NCI-H1694 (cell line): ENCODE measurements at regions not wholly inside any gene's neighbourhood (a gene's known extent, or its start where the extent isn't known, plus 50 kb on each side); places are given as distances from the start of the nearest gene placed in this dataset.

ENCODE experiments used
- DNase-seq: peaks from one replicate; lab custom pipeline; 2025; lab: John Stamatoyannopoulos, UW

DNA sequence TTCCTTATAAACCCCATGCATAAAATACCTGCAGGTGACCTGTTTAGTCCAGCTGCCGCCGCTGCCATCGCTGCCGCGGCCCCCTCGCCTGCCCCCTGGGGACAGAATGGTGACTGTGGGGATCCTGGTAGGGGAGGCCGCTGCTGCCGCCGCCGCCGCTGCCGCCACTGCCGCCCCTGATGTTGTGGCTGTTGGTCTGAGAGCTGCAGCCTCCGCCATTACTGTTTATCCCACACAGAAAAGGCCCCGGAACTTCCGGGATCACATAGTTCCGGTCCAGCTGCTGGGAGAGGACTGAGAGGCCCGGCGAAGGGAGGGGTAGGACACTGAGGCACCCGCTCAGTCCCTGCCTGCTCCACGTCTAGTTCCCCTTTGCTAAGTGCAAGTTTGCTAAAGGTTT, 244.9 kb downstream of the C12orf50 start:
- DNase-seq = no peak

DNA sequence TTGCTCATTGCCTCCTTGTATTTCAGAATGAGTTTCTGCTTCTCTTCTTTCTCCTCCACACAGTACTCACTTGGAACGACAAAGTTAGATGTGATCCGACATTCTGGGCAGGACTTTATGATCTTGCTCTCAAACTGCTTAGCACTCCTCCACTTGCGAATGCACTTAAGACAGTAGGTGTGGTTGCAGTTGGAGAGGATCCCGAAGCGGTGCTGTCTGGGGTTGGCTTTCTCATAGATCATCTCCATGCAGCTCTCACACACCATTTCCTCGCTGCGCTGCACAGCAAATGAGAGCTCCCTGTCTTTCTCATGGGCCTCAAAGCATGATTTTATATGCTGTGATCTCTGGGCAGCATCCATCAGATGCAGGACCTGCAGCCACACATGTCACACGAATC, 245.7 kb downstream of the C12orf50 start:
- DNase-seq = no peak

DNA sequence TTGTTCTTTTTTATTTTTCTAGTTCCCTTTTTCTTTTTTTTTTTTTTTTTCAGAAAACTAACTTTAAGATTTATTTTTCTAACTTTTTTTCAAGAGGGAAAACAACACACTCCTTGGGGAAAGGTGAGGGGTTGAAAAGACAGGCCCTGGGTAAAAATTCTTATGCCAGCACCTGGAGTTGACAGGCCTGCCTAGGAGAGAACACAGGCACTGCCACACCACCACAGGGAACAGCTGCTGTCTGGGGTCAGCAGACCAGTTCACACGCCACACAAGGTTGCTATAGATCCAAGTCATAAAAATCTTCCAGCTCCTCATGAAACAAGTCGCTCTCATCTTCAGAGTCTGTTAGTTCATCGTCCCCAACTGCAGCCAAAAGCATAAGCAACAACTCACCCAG, 246.4 kb downstream of the C12orf50 start:
- DNase-seq = no peak

DNA sequence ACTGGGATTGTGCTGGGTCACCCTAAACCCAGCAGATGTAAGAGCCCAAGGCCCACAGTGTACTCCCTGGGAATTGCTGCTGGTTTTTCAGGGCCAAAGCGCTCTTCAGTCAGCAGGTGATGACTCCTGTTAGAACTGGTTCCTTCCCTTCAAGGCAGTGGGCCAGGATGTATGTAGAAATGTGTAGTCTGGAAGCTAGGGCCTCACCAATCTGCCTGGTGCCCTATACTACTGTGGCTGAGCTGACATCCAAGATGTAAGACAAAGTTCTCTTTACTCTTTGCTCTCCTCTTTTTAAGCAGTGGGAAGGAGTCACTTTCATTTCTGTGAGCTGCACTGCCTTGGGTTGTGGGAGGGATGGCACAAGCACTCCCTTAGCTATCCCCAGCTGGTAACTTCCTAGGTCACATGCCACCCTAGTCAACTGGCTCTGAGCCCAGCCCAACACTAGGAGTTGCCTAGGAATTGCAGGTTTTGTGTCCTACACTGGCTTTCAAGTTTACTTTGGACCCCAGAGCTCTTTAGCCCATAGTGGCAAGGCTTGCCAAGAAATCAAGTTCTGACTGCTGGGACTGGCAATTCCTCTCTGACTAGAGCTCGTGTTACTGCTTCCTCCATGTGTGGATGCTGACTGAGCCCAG, 249.2 kb downstream of the C12orf50 start:
- DNase-seq = no peak

DNA sequence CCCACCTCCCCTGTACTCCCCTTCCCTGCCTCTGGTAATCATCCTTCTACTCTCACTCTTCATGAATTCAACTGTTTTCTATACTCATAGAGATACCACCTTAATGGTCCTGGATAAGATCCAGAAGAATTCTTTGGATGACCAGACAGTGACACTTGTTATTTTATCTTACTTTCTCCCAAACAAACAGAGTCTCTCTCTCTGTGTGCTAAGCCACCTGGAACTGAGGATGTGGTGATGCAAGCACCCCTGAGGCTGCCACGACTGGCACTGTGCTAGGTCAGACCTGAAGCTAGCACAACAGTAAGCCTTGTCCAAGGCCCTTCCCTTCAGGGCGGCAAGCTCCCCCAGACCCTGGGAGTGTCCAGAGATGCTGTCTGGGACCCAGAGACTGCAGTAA, 250.2 kb downstream of the C12orf50 start:
- DNase-seq = no peak

DNA sequence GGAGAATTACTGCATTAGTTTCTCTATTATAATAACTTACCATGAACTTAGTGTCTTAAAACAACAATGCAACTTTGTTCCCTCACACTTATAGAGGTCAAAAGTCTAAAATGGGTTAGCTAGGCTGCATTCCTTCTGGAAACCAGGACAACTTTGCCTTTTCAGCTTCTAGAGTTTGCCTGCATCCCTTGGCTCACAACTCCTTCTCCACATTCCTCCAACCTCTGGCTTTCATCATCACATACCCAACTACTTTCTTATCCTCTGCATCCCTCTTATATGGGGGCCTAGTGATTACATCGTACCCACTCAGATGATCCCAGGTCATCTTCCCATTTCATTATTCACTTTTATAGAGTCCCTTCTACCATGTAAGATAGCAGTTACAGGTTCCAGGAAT, 251.1 kb downstream of the C12orf50 start:
- no peak for DNase-seq

DNA sequence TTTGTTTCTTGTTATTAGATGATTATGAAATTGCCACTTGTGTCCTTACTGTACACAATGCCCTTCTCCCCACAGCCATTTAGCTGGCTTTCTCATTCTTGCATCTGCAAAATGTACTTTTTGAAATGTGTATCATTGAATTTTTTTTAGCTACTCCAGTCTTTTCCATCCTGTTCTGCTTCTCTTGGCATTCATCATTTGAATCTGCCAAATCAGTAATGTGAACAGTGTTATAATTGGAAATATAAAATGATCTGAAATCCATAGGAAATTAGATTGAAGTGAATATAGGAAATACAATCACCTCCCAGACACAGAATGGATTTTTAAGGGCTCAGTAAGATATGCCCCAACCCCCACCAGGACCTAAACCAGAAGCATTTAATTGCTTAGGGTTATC, 253.4 kb downstream of the C12orf50 start:
- no peak for DNase-seq

DNA sequence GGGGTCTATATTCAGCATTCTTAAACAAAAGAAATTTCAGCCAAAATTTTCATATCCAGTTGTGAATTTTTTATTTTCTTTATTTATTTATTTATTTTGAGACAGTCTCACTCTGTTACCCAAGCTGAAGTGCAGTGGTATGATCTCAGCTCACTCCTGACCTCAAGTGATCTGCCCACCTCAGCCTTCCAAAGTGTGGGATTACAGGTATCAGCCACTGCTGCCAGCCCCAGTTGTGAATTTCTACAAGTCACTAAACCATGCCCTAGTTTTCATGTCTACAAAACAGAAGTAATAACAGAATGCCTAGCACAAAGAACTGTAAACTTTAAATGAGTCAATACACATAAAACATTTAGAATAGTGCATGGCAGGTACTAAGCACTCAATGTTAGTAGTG, 254.2 kb downstream of the C12orf50 start:
- no peak for DNase-seq

DNA sequence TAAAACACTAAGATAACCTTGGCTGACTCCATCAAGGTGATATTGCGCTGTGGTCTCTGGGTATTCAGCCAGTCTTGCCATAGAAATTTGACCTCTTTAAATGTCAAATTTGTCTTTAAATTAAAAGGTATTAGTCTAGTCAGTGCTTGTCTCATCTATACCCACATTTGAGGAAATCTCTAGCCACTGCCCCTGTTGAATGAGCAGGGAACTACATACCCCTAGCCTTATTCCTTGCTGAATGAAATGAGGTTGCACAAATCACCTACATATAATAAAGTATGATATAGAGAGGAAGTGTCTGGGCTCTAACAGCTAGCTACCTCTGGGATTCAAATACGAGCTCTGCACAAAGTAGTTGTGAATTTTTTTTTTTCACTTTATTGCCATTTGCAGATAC, 256.8 kb downstream of the C12orf50 start:
- no peak for DNase-seq

DNA sequence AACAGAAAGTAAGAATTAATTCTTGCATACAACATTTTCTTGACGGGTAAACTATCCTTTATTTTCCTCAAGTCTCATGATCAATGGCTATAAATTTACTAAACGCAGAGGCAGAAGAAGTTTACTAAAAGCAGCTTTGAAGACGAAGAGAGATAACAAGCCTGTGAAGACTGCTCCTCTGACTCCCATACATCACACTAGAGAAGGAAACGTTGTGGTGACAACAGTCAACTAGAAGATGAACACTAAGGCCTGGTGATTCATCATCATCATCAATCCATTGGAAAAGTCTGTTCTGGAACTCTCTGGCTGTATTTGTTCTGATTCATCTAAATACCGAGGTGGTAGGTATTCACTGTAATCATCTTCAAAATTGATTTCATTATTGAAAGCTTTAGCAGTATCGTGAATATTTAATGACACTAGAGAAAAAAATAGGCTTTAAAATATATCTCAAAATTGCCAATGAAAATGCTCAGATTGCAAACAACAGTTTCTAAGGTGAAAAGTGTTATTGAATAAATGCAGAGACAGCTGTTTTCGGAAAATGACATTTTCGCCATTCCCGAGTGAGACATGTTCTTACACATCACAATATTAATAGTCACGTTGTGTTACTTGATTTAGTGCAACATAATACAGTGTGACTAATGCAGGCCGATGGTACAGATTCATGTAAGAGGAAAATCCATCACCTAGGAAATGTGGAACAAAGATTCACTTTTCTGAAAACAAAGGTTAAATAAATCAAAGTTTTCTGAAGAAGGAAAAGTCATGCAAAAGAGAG, 260.5 kb downstream of the C12orf50 start:
- DNase-seq = no peak

DNA sequence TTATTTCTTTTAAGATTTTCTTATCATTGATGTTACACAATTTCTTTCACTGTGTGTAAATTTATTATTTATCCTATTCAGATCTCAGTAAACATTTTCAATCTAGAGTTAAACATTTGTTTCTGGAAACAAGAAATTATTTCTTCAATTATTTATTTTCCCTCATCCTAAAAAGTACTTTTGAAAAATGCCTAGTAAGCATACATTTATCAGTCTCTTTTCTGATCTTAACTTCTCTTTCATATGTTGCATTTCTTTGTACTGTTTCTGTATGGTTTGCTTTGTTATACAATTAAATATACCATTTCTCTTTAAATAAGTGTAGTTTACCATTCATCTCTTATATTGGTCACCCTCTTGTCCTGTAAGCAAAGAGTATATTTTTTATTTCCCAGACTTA, 263.2 kb downstream of the C12orf50 start:
- no peak for DNase-seq

DNA sequence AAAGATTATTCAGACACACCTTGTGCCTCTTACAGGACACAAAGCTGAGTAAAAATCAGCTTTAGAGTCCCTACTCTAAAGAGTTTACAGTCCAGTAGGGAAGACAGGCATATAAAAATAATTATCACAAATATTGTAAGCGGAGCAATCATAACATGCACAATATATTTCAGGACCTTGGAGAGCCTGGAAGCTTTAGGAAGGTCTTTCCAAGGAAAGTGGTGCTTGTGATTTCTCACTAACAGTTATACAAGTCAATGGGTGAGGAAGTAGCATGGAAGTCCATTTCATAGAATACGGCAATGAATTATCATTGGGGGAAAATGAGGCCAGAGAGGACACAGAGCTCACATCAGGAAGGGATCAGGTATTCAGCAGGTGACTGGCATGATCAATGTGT, 268.3 kb downstream of the C12orf50 start:
- no peak for DNase-seq

DNA sequence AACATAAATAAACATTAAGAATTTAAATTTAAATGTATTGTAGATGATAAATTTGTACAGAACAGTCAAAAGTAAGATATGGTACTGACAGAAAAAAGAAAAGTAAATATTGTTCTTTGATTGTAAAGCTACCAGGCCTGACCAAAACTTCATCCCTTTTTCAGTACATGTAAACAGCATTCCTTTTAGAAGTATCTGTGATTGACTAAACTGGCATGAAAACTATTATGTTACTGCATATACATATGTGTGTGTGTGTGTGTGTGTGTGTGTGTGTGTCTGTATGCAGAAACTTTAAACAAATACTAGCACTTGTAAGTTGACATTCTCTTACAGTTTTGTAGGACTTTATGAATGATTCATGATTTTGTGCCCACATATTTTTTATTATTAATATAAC, 270.9 kb downstream of the C12orf50 start:
- DNase-seq = no peak

DNA sequence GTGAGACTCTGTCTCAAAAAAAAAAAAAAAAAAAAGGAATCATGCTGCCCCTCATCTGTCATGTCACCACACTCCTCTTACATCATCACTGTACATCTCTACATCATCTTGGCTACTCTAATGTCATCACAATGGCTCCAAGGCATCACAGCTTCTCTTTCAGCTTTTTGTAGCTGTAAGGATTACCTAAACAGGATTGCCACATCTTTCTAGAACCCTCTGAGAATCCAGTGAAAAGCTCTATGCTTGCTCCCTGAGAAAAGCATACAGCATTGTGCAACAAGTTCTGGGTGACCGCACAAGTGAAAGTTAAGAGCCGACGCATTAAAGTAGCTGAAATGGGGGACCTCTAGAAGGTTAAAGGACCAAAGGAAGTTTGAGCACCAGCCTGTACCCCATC, 272.5 kb downstream of the C12orf50 start:
- DNase-seq = no peak

DNA sequence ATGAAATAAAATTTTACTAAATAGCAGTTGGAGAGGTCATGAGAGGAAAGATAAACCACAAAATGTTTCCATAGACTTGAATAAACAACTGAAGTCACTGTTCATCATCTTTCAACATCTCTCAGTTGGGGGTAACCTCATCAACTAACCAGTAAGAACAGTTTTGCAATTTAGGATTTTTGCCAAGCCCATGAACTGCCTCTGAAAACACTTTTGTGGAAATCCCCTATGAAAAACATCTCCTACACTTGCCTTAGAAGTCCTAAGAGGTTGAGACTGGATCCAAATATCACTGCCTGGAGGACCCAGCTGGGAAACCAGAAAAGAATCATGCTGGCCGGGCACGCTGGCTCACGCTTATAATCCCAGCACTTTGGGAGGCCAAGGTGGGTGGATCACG, 273.1 kb downstream of the C12orf50 start:
- no peak for DNase-seq

DNA sequence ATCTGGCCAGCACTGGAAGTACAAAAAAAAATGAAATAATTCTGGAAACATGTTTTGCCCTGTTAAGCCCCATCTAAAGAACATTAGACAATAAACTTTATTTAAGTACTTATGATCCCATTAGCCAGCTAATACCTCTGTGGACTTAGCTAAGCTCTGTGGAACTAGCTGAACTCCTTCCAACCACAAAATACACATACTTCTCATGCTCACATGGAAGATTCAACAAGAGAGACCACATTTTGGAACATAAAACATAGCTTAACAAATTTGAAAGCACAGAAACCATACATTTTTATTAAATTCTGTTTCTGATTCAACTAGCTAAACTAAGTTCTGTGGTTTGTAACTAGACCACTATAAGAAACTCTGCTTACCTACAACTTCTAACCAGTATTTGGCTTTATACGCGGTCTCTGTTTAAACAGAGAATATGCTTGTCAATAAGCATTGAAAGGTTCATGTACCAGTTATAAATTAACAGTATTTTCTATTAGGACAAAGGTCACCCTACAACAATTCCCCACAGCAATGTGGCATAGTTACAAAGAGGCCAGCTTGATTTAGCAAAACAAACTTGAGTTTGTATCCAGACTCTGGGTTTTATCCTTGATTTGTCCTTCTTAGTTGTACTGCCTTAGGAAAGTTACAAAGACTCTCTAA, 300.1 kb downstream of the C12orf50 start:
- DNase-seq = no peak

DNA sequence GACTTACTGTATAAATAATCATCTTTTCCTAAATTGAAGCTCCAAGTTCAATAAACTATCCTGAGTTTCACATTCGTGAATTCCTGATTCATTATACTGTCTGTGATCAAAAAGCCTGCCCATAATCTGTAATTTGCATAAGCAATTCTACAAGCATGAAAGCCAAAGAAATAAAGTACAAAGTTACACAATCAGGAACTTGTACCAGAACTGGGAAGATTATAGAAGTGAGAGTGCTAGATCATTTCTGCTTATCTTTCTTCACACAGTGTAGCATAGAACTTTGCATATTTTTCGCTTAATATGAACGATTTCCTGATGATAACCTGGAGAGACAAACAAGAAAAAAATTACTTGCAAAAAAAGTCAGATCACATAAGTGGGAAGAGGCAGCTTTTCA, 308.2 kb downstream of the C12orf50 start:
- DNase-seq = no peak

DNA sequence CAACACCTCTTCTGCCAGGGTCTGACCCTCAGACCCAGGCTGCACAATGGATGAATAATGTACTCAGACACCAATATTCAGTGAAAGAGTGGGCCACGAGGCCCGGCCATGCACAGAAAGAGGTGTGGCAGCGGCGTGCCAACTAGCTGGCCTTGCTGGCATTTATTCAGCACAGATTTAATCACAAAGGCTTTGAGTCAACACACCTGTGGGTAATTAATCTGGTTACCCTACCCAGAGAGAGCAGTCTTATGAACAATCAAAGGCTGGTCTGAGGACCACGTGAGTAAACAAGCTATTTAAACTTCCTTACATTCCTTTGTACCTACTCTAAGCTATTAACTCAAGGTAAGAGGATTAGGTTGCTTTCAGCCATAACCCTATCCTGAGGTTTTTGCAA, 324.8 kb downstream of the C12orf50 start:
- no peak for DNase-seq

DNA sequence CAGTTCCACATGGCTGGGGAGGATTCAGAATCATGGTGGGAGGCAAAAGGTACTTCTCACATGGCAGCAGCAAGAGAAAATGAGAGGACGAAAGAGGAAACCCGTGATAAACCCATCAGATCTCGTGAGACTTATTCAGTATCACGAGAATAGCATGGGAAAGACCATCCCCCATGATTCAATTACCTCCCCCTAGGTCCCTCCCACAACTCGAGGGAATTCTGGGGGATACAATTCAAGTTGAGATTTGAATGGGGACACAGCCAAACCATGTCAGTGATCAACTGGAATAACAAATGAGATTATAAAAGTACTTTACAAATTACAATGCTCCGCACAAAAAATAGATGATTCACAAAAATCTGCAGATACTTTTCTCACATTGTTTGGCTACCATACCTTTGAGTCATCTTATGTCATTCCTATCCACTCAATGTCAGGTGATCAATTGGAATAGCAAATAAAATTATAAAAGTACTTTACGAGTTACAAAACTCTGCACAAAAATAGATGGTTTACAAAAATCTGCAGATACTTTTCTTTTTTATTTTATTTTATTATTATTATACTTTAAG, 338.9 kb downstream of the C12orf50 start:
- no peak for DNase-seq

DNA sequence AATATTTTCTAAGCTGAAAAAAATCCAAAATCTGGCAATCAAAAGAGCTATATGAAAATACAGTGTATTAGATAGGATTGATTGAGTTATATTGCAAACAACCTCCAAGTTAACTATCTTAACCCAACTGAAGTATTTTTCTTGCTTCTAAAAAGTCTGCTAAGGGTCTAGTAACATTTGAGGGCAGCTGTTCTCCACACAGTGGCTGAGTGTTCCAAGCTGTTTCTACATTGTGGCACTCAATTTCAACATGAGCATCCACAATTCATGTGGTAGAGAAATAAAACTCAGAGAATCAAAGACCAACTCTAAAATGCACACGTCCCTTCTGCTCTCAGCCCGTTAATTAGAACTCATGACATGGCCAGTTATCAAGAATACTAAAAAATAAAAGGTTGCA, 340.0 kb downstream of the C12orf50 start:
- no peak for DNase-seq

DNA sequence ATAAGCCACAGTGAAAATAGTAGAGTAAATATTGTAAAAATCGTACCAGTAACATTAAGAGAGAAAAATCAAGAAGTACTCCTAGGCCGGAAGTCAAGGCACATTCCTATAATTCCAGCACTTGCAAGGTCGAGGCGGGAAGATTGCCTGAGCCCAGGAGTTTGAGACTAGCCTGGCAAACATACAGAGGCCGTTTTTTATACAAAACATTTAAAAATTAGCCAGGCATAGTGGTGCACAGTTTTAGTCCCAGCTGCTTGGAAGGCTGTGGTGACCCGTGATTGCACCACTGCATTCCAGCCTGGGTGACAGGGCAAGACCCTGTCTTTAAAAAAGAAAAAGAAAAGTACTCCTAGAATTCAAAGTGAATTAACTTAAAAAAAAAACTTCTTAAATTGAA, 341.8 kb downstream of the C12orf50 start:
- no peak for DNase-seq

DNA sequence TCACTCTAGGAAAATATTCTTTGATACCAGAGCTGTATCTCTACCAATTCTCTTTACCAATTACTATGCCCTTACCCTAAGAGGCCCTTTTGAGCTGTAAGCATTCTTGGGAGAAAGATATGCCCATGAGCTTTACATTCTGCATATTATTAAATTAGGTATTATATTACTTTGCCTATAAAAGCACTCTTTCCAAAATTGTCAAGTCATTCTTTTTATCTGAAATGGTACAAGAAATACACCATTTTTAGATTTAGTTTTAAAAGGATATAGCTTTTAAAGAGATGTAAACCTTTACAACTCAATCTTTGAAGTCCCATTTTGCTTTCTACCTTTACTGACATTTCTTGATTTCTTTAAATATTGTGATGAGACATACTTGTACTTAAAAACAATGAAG, 343.5 kb downstream of the C12orf50 start:
- DNase-seq = no peak

DNA sequence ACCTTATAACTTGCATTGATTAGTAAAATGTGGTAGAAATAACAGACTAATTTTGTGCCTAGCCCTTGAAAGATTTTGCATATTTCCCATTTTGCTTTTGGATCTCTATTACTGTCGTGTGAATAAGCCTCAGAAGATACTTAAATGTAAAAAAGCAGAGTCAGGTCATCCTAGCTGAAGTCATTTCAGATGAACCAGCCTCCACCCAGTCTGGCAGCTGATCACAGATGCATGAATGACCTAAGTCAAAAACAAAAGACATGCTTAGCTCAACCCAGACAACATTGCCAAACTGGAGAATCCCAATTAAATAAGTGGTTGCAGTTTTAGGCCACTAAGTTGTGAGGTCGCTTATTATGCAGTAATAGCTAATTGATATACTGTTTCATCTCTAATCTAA, 349.9 kb downstream of the C12orf50 start:
- no peak for DNase-seq
